ENCODE measurements at regions not wholly inside any gene's neighbourhood (a gene's known extent, or its start where the extent isn't known, plus 50 kb on each side); places are given as distances from the start of the nearest gene placed in this dataset.

DNA sequence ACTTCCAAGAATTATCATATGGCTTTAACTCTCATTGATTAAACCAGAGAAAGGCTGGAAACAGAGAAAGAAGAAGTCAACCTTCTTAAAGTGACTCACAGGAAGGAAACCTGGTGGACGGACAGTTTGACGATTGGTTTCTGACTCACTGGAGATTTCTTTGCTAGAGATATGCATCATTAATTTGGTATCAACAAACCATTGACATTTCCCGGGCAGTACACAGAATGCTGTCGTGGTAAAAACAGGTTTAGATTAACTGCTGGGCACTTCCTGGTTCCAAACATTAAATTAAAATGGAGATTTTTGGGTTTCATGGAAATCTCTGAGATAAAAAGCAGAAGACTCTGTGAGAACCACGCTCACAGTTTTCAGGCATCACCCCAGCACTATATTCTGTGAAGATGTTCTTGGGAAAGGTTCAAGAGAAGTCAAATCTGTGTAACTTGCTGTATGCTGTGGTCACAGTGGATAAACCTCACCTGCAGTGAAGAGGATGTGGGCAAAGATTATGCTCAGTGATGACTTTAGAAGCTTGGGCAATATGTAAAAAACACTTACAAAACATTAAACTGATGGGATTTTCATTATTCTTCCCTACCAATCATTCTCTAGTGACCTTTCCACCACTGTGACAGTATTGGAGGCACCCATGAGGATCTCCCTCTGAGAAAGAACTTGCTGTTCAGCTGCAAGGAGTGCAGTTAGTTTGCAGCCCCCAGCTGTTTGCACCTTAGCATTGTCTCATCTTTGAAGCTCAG lies 61.1 kb upstream of the CD44 start:
- DNase-seq (ENCODE audit: low read depth in 2 of 2), result no peak

DNA sequence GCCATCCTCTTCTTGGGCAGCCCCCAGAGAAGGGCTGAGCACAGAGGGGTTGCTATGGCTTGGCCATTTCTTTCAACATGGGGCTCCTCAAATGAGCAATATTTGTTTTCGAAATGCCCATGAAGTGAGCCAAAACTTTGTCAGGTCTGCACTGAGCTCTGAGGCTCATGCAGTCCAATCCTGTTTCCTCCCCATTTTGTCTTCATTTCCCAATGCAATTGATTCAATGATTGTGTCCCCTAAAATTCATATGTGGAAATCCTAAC lies 60.6 kb upstream of the CD44 start:
- no peak for DNase-seq (ENCODE audit: low read depth in 2 of 2)

DNA sequence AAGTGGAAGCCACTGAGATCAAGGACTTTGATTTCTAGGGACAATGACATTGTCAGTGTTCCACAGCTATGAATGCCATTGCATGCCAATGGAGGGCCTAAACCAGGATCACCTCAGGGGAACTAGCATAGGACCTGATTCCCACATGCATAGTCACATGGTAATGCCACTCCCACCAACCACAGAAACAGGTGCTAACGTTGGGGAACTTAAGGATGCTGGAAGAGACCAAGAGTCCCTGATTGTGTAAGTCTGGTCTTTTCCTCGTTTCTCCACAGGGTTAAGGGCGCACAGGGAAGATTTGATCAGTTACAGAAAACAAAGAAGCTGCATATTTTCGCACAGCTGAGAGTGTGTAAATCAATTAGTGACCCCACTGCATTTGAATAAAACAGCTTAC lies 59.4 kb upstream of the CD44 start:
- no peak for DNase-seq (ENCODE audit: low read depth in 2 of 2)

DNA sequence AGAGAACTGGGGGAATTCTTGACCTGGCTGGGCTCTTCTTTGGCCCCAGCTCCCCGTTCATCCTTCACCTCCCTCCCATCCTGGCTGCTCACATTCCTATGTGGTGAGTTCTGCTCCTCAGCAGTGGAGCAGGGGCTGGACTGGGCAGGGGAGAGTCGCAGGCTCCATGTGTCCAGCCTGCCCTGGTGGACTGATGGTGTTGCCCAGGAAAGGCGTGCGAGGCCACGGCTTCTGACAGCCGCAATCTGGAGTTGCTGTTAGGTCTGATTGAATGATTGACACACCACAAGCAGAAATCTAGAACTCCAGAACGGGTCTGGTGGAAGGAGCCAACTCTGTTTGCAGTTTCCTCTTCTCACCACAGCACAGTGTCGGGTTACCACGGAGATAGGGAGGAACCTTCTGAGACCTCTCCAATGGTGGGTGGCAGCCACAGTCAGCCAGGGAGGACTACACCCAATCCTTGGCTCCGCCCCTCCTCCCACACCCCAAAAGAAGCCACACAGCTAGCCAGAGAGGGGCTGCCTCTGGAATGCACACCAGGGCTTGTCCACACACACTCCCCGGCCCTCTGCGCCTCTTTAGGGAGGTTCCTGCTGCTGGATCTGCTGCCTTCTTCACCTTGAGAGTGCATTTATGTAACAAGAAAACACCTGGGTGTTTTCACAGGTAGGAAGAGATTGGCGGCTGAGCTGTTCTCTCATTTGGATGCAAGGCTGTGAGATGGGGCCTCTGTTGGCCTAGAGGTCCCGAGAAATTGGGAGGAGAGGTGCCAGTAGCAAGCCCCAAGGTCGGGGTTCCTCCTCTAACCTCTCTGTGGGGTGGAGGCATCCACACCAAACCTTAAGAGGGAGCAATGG lies 56.4 kb upstream of the CD44 start:
- peak; percentile 59 to 76 for DNase-seq (ENCODE audit: low read depth in 2 of 2)

DNA sequence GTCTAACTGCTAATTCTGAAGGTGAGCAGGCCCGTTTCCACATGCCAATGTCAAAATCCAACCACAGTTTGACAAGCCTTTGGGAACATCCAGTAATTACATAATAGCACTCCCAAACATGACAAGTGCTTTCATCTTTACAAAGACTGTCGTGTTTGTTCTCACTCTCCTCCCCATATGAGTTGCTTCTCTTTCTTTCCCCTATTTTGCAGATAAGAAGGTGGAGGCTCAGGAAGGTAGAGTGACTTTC lies 55.9 kb upstream of the CD44 start:
- no peak for DNase-seq (ENCODE audit: low read depth in 2 of 2)

DNA sequence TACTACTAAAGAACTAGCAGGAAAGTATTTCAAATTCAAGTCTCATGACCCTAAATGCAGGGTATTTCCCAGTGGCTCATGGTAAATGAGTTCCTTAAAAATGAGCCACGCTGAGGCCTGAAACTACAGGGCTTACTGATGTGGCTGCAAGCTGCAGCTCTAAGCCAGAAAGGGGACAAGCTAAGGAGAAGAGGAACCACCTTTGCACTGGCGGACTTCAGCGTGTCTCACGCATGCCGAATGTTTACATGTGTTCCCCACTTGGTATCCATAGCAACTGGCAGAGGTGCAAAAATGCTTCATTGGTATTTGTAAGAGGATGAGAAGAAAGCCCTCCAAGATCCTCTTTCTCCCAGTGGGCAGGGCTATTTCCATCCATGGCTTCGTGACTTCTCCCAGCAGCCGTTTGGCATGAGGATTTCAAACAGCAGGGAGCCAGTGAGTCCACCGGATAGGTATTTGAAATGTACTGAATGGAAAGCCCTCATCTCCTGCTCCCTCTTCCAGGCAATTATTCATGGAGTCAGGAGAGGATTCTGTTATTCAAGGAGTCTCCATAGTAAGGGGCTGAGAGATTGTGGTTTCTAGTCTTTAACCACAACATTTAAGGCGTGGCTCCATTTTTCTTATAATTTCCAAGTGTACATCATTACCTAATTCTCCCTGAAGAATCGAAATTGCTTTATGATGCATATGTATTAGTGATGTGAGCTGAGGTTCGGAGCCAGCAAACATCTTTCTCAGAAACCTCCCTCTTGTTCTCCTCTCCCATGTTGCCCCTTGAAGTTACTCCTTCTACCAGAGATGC lies 55.3 kb upstream of the CD44 start:
- peak; percentile 38 to 52 for DNase-seq (ENCODE audit: low read depth in 2 of 2)

DNA sequence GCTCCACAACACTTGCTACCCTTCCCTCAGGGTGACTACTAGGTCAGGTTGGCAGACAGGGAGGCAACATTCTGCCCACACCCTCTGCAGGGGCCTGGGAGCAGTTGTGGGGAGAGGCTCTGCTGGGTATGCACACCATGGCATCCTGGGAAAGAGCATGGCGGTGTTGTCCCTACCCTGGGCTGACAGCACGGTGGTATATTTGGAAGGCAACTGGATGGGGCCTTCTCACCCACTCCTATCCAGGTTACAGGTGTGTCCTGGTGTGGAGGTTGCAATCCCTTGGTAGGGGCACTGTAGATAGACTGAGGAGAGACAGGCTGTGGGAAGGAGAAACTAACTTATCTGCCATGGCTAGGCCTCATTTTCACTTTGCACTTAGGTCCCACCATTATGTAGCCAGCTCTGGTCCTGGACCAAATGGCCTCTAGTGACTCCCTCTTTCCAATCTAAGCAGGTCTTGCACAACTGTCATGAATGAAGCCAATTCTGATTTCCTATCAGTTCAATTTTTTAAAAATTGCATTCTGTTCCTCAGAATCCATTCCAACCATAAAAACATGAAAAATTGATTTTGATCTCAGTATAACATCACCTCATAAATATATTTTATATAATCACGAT lies 54.0 kb upstream of the CD44 start:
- no peak for DNase-seq (ENCODE audit: low read depth in 2 of 2)

DNA sequence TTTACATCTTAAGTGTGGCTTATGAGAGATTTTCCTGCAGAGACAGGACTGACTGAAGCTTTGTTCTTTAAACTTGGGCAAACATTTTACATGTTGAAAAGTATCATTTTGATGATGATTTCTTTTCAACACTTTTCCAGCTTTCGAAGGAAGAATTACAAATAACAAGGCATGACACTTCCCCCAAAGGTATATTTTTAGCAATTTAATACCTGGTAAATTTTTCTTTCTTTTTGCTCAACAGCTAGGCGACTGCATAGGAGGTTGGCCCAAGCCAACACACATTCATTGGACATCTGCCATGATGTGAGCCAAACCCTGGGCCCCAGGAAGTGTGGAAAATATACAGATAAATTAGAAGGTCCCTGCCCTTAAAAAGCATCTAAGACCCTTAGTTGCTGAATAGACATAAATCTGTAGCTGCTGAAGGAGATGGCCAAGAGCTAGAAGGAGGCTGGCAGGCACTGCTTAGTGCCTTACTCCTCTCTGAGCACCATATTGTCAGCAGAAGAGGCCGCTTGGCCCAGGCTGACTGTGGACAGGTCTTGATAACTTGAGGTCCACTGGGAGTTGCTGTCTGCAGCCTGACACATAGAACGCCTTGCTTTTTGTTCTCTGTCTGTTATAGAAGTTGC lies 53.3 kb upstream of the CD44 start:
- DNase-seq (ENCODE audit: low read depth in 2 of 2), result no peak

DNA sequence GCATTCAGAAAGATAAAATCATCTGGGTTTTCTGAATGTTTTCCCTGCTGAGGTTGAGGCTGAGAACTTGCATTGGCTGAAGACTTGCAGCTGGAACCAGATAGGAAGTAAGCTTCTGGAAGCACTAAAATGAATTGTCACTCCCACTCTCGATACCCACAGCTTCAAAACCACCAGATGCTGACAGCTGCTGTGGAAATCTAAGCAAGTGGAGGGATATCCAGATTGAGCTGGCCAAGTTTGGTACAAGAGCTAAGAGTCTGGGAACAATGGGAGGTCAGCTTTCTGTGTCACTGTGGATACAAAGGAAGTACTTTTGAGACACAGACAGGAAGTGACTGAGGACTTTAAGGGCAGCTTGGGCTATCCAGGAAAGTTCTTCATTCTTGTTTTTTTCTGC lies 51.3 kb upstream of the CD44 start:
- no peak for DNase-seq (ENCODE audit: low read depth in 2 of 2)

DNA sequence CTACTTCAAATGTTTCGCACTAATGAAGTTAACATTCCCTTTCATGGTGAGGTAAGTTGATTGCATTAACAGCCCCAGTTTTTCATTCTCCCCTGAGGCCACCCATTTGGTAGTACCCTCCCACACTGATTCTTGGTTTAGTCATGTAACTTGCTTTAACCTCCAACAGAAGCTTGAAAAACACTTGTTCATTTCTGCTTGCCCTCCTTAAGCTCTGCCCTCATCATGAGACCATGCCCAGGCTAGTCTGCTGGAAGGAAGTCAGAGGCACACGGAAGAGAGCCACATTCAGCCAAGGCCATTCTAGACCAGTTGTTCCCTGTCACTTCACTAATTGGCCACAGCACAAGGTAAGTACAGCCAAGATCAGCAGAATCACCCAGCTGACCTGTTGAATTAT lies 50.7 kb upstream of the CD44 start:
- DNase-seq (ENCODE audit: low read depth in 2 of 2), result no peak

DNA sequence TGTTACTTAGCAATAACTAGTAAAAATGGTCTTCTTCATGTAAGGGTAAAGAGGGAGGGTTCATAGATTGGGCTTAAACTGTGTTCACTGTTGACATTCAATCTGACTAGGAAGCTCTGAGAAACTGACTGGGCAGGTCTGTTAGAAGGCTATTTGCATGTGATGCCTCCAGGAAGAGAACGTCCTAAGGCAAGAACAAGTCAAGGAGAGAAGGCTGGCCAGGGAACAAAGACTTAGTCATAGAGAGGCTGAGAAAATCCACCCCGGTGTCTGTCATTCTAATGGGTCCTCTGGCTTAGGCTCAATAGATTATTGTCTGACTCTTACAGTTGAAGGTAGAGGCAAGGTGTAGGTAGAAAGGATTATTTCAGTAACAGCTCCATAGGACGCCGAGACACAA lies 50.3 kb upstream of the CD44 start:
- no peak for DNase-seq (ENCODE audit: low read depth in 2 of 2)
